ENCODE measurements at regions not wholly inside any gene's neighbourhood (a gene's known extent, or its start where the extent isn't known, plus 50 kb on each side); places are given as distances from the start of the nearest gene placed in this dataset.

DNA sequence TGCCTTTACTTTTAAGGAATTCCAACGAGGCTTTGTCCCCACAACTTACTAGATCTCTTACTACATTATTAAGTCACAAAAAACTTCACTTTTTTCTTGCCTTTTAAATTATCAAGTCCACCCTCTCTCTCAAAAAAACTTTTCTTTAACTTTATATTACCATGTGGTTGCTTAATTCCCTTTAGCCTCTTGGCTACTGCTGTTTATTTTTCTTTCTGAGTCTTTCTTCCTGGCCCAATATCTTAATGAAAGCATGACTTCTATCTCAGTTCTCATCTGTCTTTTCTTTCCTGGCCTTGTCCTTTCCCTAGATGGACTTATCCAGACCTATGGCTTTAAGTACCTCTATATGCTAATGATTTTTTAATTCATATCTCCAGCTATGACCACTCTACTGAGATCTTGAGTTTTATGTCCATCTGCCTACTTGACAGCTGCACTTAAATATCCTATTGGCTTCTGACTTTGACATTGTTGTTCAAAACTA, 710.5 kb downstream of the RFPL4B start:
- TF ChIP-seq, protein P1, sequence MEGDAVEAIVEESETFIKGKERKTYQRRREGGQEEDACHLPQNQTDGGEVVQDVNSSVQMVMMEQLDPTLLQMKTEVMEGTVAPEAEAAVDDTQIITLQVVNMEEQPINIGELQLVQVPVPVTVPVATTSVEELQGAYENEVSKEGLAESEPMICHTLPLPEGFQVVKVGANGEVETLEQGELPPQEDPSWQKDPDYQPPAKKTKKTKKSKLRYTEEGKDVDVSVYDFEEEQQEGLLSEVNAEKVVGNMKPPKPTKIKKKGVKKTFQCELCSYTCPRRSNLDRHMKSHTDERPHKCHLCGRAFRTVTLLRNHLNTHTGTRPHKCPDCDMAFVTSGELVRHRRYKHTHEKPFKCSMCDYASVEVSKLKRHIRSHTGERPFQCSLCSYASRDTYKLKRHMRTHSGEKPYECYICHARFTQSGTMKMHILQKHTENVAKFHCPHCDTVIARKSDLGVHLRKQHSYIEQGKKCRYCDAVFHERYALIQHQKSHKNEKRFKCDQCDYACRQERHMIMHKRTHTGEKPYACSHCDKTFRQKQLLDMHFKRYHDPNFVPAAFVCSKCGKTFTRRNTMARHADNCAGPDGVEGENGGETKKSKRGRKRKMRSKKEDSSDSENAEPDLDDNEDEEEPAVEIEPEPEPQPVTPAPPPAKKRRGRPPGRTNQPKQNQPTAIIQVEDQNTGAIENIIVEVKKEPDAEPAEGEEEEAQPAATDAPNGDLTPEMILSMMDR (IDR thresholded peaks at IDR 0.05 in 2 of 3, conservative IDR thresholded peaks at IDR 0.05 in 1 of 3; ENCODE audit: borderline replicate concordance in 1 of 3, insufficient read depth in 1 of 3, low read depth in 2 of 3, low read length in 2 of 3), result no peak
- TF ChIP-seq POLR2AphosphoS5 (IDR thresholded peaks at IDR 0.05; ENCODE audit: low read depth, low read length), result no peak
- TF ChIP-seq SIN3A (IDR thresholded peaks at IDR 0.05; ENCODE audit: low read depth), result no peak
- no peak for TF ChIP-seq JUND (IDR thresholded peaks at IDR 0.05)
